ENCODE measurements at regions not wholly inside any gene's neighbourhood (a gene's known extent, or its start where the extent isn't known, plus 50 kb on each side); places are given as distances from the start of the nearest gene placed in this dataset.

DNA sequence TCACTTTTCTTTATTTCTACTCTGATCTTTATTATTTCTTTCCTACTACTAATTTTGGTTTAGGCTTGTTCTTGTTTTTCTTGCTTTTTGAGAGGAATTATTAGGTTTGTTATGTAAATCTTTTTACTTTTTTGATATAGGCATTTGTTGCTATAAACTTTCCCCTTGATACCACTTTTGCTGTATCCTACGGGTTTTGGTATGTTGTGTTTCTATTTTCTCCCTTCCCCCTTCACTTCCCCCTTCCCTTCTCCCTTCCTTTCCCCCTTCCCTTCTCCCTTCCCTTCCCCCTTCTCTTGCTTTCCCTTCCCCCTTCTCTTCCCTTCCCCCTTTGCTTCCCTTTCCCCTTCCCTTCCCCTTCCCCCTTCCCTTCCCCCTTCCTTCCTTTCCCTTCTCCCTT is 529.6 kb downstream of the RAB38 start (continued):
- TF ChIP-seq, protein P1, sequence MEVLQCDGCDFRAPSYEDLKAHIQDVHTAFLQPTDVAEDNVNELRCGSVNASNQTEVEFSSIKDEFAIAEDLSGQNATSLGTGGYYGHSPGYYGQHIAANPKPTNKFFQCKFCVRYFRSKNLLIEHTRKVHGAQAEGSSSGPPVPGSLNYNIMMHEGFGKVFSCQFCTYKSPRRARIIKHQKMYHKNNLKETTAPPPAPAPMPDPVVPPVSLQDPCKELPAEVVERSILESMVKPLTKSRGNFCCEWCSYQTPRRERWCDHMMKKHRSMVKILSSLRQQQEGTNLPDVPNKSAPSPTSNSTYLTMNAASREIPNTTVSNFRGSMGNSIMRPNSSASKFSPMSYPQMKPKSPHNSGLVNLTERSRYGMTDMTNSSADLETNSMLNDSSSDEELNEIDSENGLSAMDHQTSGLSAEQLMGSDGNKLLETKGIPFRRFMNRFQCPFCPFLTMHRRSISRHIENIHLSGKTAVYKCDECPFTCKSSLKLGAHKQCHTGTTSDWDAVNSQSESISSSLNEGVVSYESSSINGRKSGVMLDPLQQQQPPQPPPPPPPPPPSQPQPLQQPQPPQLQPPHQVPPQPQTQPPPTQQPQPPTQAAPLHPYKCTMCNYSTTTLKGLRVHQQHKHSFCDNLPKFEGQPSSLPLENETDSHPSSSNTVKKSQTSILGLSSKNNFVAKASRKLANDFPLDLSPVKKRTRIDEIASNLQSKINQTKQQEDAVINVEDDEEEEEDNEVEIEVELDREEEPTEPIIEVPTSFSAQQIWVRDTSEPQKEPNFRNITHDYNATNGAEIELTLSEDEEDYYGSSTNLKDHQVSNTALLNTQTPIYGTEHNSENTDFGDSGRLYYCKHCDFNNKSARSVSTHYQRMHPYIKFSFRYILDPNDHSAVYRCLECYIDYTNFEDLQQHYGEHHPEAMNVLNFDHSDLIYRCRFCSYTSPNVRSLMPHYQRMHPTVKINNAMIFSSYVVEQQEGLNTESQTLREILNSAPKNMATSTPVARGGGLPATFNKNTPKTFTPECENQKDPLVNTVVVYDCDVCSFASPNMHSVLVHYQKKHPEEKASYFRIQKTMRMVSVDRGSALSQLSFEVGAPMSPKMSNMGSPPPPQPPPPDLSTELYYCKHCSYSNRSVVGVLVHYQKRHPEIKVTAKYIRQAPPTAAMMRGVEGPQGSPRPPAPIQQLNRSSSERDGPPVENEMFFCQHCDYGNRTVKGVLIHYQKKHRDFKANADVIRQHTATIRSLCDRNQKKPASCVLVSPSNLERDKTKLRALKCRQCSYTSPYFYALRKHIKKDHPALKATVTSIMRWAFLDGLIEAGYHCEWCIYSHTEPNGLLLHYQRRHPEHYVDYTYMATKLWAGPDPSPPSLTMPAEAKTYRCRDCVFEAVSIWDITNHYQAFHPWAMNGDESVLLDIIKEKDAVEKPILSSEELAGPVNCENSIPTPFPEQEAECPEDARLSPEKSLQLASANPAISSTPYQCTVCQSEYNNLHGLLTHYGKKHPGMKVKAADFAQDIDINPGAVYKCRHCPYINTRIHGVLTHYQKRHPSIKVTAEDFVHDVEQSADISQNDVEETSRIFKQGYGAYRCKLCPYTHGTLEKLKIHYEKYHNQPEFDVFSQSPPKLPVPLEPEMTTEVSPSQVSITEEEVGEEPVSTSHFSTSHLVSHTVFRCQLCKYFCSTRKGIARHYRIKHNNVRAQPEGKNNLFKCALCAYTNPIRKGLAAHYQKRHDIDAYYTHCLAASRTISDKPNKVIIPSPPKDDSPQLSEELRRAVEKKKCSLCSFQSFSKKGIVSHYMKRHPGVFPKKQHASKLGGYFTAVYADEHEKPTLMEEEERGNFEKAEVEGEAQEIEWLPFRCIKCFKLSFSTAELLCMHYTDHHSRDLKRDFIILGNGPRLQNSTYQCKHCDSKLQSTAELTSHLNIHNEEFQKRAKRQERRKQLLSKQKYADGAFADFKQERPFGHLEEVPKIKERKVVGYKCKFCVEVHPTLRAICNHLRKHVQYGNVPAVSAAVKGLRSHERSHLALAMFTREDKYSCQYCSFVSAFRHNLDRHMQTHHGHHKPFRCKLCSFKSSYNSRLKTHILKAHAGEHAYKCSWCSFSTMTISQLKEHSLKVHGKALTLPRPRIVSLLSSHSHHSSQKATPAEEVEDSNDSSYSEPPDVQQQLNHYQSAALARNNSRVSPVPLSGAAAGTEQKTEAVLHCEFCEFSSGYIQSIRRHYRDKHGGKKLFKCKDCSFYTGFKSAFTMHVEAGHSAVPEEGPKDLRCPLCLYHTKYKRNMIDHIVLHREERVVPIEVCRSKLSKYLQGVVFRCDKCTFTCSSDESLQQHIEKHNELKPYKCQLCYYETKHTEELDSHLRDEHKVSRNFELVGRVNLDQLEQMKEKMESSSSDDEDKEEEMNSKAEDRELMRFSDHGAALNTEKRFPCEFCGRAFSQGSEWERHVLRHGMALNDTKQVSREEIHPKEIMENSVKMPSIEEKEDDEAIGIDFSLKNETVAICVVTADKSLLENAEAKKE (CRISPR knock-in tag; IDR thresholded peaks at IDR 0.05) = no peak
- TF ChIP-seq, protein P2, sequence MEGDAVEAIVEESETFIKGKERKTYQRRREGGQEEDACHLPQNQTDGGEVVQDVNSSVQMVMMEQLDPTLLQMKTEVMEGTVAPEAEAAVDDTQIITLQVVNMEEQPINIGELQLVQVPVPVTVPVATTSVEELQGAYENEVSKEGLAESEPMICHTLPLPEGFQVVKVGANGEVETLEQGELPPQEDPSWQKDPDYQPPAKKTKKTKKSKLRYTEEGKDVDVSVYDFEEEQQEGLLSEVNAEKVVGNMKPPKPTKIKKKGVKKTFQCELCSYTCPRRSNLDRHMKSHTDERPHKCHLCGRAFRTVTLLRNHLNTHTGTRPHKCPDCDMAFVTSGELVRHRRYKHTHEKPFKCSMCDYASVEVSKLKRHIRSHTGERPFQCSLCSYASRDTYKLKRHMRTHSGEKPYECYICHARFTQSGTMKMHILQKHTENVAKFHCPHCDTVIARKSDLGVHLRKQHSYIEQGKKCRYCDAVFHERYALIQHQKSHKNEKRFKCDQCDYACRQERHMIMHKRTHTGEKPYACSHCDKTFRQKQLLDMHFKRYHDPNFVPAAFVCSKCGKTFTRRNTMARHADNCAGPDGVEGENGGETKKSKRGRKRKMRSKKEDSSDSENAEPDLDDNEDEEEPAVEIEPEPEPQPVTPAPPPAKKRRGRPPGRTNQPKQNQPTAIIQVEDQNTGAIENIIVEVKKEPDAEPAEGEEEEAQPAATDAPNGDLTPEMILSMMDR (conservative IDR thresholded peaks at IDR 0.05; ENCODE audit: low read depth in 2 of 2) = no peak
- TF ChIP-seq ZNF114 (CRISPR knock-in tag; IDR thresholded peaks at IDR 0.05) (no peak), EZH2 (IDR thresholded peaks at IDR 0.05; ENCODE audit: low read depth, unreplicated experiment) (no peak), NANOG (IDR thresholded peaks at IDR 0.05; ENCODE audit: borderline replicate concordance) (no peak), ZNF331 (CRISPR knock-in tag; IDR thresholded peaks at IDR 0.05; ENCODE audit: low read depth) (no peak), EZH2phosphoT487 (IDR thresholded peaks at IDR 0.05; ENCODE audit: unreplicated experiment) (no peak), CREB1 (CRISPR knock-in tag; IDR thresholded peaks at IDR 0.05; ENCODE audit: low read depth) (no peak)
- TF ChIP-seq, protein P3, sequence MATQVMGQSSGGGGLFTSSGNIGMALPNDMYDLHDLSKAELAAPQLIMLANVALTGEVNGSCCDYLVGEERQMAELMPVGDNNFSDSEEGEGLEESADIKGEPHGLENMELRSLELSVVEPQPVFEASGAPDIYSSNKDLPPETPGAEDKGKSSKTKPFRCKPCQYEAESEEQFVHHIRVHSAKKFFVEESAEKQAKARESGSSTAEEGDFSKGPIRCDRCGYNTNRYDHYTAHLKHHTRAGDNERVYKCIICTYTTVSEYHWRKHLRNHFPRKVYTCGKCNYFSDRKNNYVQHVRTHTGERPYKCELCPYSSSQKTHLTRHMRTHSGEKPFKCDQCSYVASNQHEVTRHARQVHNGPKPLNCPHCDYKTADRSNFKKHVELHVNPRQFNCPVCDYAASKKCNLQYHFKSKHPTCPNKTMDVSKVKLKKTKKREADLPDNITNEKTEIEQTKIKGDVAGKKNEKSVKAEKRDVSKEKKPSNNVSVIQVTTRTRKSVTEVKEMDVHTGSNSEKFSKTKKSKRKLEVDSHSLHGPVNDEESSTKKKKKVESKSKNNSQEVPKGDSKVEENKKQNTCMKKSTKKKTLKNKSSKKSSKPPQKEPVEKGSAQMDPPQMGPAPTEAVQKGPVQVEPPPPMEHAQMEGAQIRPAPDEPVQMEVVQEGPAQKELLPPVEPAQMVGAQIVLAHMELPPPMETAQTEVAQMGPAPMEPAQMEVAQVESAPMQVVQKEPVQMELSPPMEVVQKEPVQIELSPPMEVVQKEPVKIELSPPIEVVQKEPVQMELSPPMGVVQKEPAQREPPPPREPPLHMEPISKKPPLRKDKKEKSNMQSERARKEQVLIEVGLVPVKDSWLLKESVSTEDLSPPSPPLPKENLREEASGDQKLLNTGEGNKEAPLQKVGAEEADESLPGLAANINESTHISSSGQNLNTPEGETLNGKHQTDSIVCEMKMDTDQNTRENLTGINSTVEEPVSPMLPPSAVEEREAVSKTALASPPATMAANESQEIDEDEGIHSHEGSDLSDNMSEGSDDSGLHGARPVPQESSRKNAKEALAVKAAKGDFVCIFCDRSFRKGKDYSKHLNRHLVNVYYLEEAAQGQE (IDR thresholded peaks at IDR 0.05; ENCODE audit: unreplicated experiment) = no peak

Data from GM23338 (cell line).